WERI-Rb-1 (cell line): ENCODE measurements at regions not wholly inside any gene's neighbourhood (a gene's known extent, or its start where the extent isn't known, plus 50 kb on each side); places are given as distances from the start of the nearest gene placed in this dataset.

Experiments
- DNase-seq: peaks from one replicate; pipeline ENCODE4 v3.0.0-alpha.2; 2020
- H3K27ac ChIP-seq: fragments of 250-450 bp; sonication (Bioruptor Pico); 2 replicates; pipeline ENCODE4 v1.5.1; 2020; ENCODE audit warnings: mild to moderate bottlenecking, moderate library complexity
- H3K27me3 ChIP-seq: fragments of 250-450 bp; sonication (Bioruptor Pico); 2 replicates; pipeline ENCODE4 v1.5.1; 2021; ENCODE audit warnings: mild to moderate bottlenecking, low read depth, moderate library complexity; ENCODE audit not compliant: insufficient read depth, severe bottlenecking
- H3K36me3 ChIP-seq: fragments of 250-450 bp; sonication (Bioruptor Pico); 2 replicates; pipeline ENCODE4 v1.5.1; 2020; ENCODE audit warnings: mild to moderate bottlenecking, moderate library complexity
- H3K4me3 ChIP-seq: 2 replicates; pipeline ENCODE4 v1.5.1; 2011; ENCODE audit warnings: low read depth, mild to moderate bottlenecking, control low read depth, low read length
- H3K9me3 ChIP-seq: fragments of 250-450 bp; sonication (Bioruptor Pico); 2 replicates; pipeline ENCODE4 v1.5.1; 2021; ENCODE audit warnings: mild to moderate bottlenecking, moderate library complexity; ENCODE audit not compliant: severe bottlenecking
- CTCF ChIP-seq: IDR thresholded peaks from 2 replicates; pipeline ENCODE4 v1.5.1; 2011; ENCODE audit warnings: low read depth, mild to moderate bottlenecking, control low read depth, inconsistent platforms, low read length

GRCh38 chr18:67043276-67043675 is 439.4 kb upstream of the CDH19 start:
- no peaks in the 10 kb centered on the region for H3K9me3 ChIP-seq
- H3K4me3 ChIP-seq, result no peak overlapping the region
- no peak for DNase-seq
- H3K27me3 ChIP-seq, result no peaks in the 10 kb centered on the region
- no peak overlapping the region for H3K27ac ChIP-seq
- no peak for TF ChIP-seq CTCF
- no peaks in the 10 kb centered on the region for H3K36me3 ChIP-seq

- Histone ChIP-seq H3K27ac (no peak overlapping the region), H3K9me3 (no peaks in the 10 kb centered on the region), H3K4me3 (no peak overlapping the region), H3K36me3 (no peaks in the 10 kb centered on the region), H3K27me3 (no peaks in the 10 kb centered on the region)
- TF ChIP-seq CTCF, result no peak
- no peak for DNase-seq
These were observed 437.4 kb upstream of the CDH19 start for GRCh38 chr18:67041334-67041733.

- no peaks in the 10 kb centered on the region for H3K27me3 ChIP-seq
- no peaks in the 10 kb centered on the region for H3K9me3 ChIP-seq
- no peak for DNase-seq
These were observed 431.1 kb upstream of the CDH19 start for GRCh38 chr18:67035026-67035425.

GRCh38 chr18:67023059-67023458 is 419.2 kb upstream of the CDH19 start:
- TF ChIP-seq CTCF, result no peak
- Histone ChIP-seq H3K36me3 (no peaks in the 10 kb centered on the region), H3K9me3 (no peaks in the 10 kb centered on the region), H3K27me3 (no peaks in the 10 kb centered on the region), H3K4me3 (no peak overlapping the region), H3K27ac (no peak overlapping the region)
- DNase-seq, result no peak

More at GRCh38 chr18:67035026-67035425, 431.1 kb upstream of the CDH19 start:
- no peak for TF ChIP-seq CTCF
- no peaks in the 10 kb centered on the region for H3K36me3 ChIP-seq
- H3K4me3 ChIP-seq, result no peak overlapping the region
- no peak overlapping the region for H3K27ac ChIP-seq

- H3K27me3 ChIP-seq, result no peaks in the 10 kb centered on the region
- H3K27ac ChIP-seq, result no peak overlapping the region
- no peaks in the 10 kb centered on the region for H3K36me3 ChIP-seq
- no peak overlapping the region for H3K4me3 ChIP-seq
- TF ChIP-seq CTCF, result no peak
- H3K9me3 ChIP-seq, result no peaks in the 10 kb centered on the region
- no peak for DNase-seq
These were observed 407.0 kb upstream of the CDH19 start for GRCh38 chr18:67010919-67011318.

GRCh38 chr18:67007999-67008398 is 404.1 kb upstream of the CDH19 start:
- Histone ChIP-seq H3K4me3 (no peak overlapping the region), H3K36me3 (no peaks in the 10 kb centered on the region), H3K9me3 (no peaks in the 10 kb centered on the region), H3K27me3 (no peaks in the 10 kb centered on the region), H3K27ac (no peak overlapping the region)
- DNase-seq, result no peak
- no peak for TF ChIP-seq CTCF
